NCI-H2227 (cell line): ENCODE measurements at regions not wholly inside any gene's neighbourhood (a gene's known extent, or its start where the extent isn't known, plus 50 kb on each side); places are given as distances from the start of the nearest gene placed in this dataset.
"Not testable (repeated sequence)": the region's sequence is repeated elsewhere in the genome, so short reads cannot be mapped to it uniquely, and the experiment has no call there.

Experiments used
- DNase-seq: peaks from one replicate; lab custom pipeline; 2025; ENCODE audit not compliant: unreplicated experiment; lab: John Stamatoyannopoulos, UW

GRCh38 chr3:22732641-22733040 is 470.5 kb upstream of the UBE2E2 start:
- DNase-seq = no peak

GRCh38 chr3:22734207-22734606 is 468.9 kb upstream of the UBE2E2 start:
- DNase-seq = no peak

GRCh38 chr3:22734756-22735155 is 468.4 kb upstream of the UBE2E2 start:
- DNase-seq = no peak

GRCh38 chr3:22735373-22735772 is 467.8 kb upstream of the UBE2E2 start:
- DNase-seq = no peak

GRCh38 chr3:22743386-22743785 is 459.7 kb upstream of the UBE2E2 start:
- DNase-seq = not testable (repeated sequence)

DNA sequence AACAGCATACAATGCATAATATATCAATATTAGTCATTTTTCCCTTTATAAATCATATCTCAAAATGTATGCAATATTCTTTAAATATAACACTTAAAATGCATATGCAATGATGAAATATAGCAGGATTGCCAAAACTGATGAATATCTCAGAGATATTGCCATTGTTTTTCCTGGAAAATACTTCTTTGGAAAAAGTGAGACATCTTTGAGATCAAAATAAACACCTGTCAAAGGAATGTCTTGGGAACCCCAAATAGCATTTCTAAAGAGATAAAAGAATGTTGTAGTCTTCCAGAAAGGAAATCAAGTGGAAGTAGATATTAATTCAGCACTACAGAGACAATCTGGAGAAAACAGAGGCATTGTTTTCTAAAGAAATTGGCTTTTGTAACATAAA is 457.8 kb upstream of the UBE2E2 start:
- DNase-seq = no peak

DNA sequence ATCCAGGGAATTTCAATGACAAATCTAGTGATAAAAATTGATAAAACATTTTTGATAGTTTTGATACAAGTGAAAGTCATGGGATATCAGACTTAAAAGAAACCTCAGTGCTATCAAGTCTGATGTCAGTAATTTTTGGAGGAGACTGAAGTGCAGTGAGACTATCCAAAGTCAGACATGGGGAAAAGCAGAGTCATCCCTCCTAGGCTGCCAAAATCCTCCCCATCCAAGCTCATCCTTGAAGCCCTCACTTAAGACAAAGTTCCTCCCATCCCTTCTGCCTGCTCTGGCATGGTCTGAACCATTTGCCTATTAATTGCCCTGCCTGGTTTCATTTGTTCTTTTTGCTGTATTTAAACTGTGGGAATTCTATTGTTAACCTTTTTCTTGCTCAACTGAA is 456.9 kb upstream of the UBE2E2 start:
- DNase-seq = no peak

GRCh38 chr3:22748453-22749045 is 454.6 kb upstream of the UBE2E2 start:
- DNase-seq = no peak

- DNase-seq = no peak
Measured at GRCh38 chr3:22759636-22760310, 443.4 kb upstream of the UBE2E2 start.

DNA sequence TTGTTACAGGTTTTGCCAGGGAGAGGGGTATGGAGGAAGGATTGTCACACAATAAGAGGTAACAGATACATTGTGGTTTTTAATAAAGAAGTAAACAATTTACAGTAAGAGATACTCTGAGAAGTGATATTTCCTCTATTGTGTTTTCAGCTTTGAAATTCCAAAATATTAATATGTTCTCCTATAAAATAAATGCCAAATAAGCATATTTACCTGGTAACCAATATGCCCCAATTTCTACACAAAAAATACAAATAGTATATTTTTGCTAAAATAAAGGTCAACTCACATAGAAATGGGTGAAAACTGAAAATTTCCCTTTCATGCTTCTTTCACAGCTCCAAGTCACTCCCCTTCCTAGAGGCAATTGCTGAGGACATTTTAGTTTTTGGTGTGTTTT is 437.4 kb upstream of the UBE2E2 start:
- no peak for DNase-seq

DNA sequence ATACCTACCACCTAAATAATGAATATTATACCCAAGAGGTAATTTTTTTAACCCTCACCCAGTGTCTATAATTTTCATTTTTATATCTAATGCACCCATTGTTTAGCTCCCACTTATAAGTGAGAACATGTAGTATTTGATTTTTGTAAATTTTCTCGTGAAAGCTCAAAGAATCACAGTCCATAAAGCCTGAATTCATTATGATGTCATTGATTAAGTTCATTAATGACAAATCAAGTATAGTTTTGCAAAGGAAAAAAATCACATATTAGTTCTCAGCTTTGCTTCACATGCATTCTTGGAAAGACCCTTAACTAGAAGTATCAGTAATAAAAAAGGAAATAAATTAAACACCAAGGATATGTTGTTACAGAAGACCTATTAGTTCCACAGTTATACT is 425.3 kb upstream of the UBE2E2 start:
- DNase-seq = no peak

- DNase-seq = no peak
Measured at GRCh38 chr3:22779737-22780136, 423.4 kb upstream of the UBE2E2 start.

- no peak for DNase-seq
Measured at GRCh38 chr3:22792533-22792932, 410.6 kb upstream of the UBE2E2 start.

GRCh38 chr3:22795917-22796316 is 407.2 kb upstream of the UBE2E2 start:
- DNase-seq = no peak

- no peak for DNase-seq
Measured at GRCh38 chr3:22798461-22798860, 404.7 kb upstream of the UBE2E2 start.

DNA sequence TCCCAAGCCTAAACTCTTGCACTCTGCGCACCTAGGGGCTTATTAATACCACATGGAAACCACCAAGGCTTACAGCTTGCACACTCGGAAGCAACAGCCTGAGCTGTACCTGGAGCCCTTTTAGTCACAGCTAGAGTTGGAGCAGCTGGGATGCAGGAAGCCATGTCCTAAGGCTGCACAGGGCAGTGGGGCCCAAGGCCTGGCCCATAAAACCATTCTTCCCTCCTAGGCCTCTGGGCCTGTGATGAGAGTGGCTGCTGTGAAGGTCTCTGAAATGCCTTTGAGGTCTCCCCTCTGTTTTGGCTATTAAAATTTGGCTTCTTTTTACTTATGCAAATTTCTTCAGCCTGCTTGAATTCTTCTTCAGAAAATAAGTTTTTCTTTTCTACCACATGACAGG is 383.9 kb upstream of the UBE2E2 start:
- no peak for DNase-seq

DNA sequence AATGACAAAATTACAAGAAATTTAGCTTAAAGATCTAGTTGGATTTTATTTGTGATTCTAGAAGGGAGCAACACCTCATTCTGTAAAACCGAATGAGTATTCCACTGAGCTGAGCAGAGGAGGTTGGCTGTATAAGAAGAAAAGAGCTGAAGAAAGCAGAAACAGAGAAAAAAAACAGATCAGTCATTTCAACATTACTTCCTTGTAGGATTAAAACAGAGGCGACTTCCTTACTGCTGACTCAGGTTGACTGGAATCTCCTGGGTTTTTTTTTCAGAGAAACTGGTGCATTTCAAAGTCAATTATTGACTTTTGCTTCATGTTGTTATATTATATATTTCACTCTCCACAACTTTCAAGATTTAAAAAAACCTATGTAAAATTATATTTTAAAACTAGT is 368.1 kb upstream of the UBE2E2 start:
- DNase-seq = no peak

DNA sequence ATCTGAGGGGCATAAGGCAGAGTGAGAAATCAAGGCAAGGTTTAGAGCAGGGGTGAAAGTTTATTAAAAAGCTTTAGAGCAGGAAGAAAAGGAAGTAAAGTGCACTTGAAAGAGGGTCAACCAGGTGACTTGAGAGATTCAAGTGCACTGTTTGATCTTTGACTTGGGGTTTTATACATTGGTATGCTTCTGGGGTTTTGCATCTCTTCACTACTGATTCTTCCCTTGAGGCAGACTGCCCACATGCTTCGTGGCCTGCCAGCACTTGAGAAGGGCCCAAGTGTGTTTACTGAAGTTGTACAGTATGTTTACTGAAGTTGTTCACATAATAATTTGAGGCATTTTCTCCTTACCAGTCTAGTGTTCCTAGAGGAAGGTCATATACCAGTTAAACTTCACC is 367.0 kb upstream of the UBE2E2 start:
- DNase-seq = no peak

- DNase-seq = no peak
Measured at GRCh38 chr3:22843854-22844253, 359.3 kb upstream of the UBE2E2 start.

DNA sequence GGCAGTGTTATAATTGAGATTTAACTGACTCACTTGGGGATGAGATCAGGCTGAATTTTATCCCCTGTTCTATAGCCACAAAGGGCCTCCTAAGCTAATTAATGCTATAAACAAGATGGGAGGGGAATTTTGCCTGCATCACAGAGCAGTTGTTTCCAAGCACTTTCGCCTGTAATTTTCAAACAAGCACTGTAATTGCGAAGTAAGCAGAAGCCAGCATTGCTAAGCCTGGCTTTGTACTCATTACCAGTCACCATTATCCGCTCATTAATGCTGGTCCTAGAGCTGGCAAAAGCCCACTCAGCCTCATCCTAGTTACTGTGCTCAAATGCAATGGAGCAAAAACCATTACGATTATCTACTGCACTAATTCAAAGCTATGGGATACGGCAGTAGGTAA is 356.6 kb upstream of the UBE2E2 start:
- no peak for DNase-seq

DNA sequence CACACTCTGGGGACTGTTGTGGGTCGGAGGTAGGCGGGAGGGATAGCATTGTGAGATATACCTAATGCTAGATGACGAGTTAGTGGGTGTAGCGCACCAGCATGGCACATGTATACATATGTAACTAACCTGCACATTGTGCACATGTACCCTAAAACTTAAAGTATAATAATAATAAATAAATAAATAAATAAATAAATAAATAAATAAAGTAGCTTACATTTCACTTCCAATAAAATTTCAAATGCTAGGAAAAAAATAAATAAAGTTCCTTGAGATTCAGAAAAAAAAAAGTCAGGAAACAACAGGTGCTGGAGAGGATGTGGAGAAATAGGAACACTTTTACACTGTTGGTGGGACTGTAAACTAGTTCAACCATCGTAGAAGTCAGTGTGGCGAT is 353.5 kb upstream of the UBE2E2 start:
- DNase-seq = not testable (repeated sequence)

- DNase-seq = no peak
Measured at GRCh38 chr3:22856811-22857210, 346.3 kb upstream of the UBE2E2 start.

GRCh38 chr3:22858486-22858885 is 344.6 kb upstream of the UBE2E2 start:
- no peak for DNase-seq
